WERI-Rb-1 (cell line): ENCODE measurements at regions not wholly inside any gene's neighbourhood (a gene's known extent, or its start where the extent isn't known, plus 50 kb on each side); places are given as distances from the start of the nearest gene placed in this dataset.

ENCODE experiments used
- DNase-seq: peaks from one replicate; pipeline ENCODE4 v3.0.0-alpha.2; 2020
- H3K27ac ChIP-seq: fragments of 250-450 bp; sonication (Bioruptor Pico); 2 replicates; pipeline ENCODE4 v1.5.1; 2020; ENCODE audit warnings: mild to moderate bottlenecking, moderate library complexity
- H3K27me3 ChIP-seq: fragments of 250-450 bp; sonication (Bioruptor Pico); 2 replicates; pipeline ENCODE4 v1.5.1; 2021; ENCODE audit warnings: mild to moderate bottlenecking, low read depth, moderate library complexity; ENCODE audit not compliant: insufficient read depth, severe bottlenecking
- H3K36me3 ChIP-seq: fragments of 250-450 bp; sonication (Bioruptor Pico); 2 replicates; pipeline ENCODE4 v1.5.1; 2020; ENCODE audit warnings: mild to moderate bottlenecking, moderate library complexity
- H3K4me3 ChIP-seq: 2 replicates; pipeline ENCODE4 v1.5.1; 2011; ENCODE audit warnings: low read depth, mild to moderate bottlenecking, control low read depth, low read length
- H3K9me3 ChIP-seq: fragments of 250-450 bp; sonication (Bioruptor Pico); 2 replicates; pipeline ENCODE4 v1.5.1; 2021; ENCODE audit warnings: mild to moderate bottlenecking, moderate library complexity; ENCODE audit not compliant: severe bottlenecking
- CTCF ChIP-seq: IDR thresholded peaks from 2 replicates; pipeline ENCODE4 v1.5.1; 2011; ENCODE audit warnings: low read depth, mild to moderate bottlenecking, control low read depth, inconsistent platforms, low read length

GRCh38 chr2:77604953-77605929 lies 83.1 kb upstream of the LRRTM4 start:
- H3K27ac ChIP-seq = no peak overlapping the region
- H3K4me3 ChIP-seq = no peak overlapping the region
- no peak for DNase-seq
- no peak for TF ChIP-seq CTCF
- H3K9me3 ChIP-seq = no peaks in the 10 kb centered on the region
- no peaks in the 10 kb centered on the region for H3K36me3 ChIP-seq
- no peaks in the 10 kb centered on the region for H3K27me3 ChIP-seq

GRCh38 chr2:77608510-77608909 lies 86.3 kb upstream of the LRRTM4 start:
- Histone ChIP-seq H3K9me3 (no peaks in the 10 kb centered on the region), H3K27me3 (no peaks in the 10 kb centered on the region), H3K36me3 (no peaks in the 10 kb centered on the region), H3K4me3 (no peak overlapping the region), H3K27ac (no peak overlapping the region)
- no peak for TF ChIP-seq CTCF
- DNase-seq = no peak

- no peak for TF ChIP-seq CTCF
- DNase-seq = no peak
- Histone ChIP-seq H3K9me3 (no peaks in the 10 kb centered on the region), H3K27ac (no peak overlapping the region), H3K4me3 (no peak overlapping the region), H3K27me3 (no peaks in the 10 kb centered on the region), H3K36me3 (no peaks in the 10 kb centered on the region)
These were observed 107.4 kb upstream of the LRRTM4 start for GRCh38 chr2:77629539-77629938.

- no peak for DNase-seq
- Histone ChIP-seq H3K36me3 (no peaks in the 10 kb centered on the region), H3K27ac (no peak overlapping the region), H3K27me3 (no peaks in the 10 kb centered on the region), H3K4me3 (no peak overlapping the region), H3K9me3 (no peaks in the 10 kb centered on the region)
- no peak for TF ChIP-seq CTCF
These were observed 108.8 kb upstream of the LRRTM4 start for GRCh38 chr2:77631007-77631406.

GRCh38 chr2:77633601-77634000 lies 111.4 kb upstream of the LRRTM4 start:
- no peak overlapping the region for H3K27ac ChIP-seq
- H3K27me3 ChIP-seq = no peaks in the 10 kb centered on the region
- DNase-seq = no peak
- H3K4me3 ChIP-seq = no peak overlapping the region
- no peaks in the 10 kb centered on the region for H3K36me3 ChIP-seq
- TF ChIP-seq CTCF = no peak
- H3K9me3 ChIP-seq = no peaks in the 10 kb centered on the region
